ENCODE measurements at regions not wholly inside any gene's neighbourhood (a gene's known extent, or its start where the extent isn't known, plus 50 kb on each side); places are given as distances from the start of the nearest gene placed in this dataset.

DNA sequence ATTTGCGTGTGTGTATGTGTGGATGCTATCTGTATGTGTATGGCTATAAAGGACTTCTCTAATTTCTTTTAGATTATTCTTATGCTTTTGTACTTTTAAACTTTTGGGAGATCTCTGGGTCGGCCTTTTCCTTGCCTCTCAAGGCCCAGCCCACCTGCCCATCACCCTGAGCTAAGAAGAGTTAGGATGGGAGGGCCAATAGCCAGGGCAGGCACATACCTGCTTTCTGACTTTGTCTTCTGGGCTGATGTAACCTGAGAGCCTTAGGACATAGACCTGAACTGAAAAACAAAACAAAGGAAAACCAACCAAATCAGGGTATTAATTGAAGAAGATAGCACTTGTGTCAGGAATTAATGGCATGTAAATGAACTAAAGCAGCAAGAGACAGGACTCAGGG lies 100.2 kb downstream of the IRX1 start:
- TF ChIP-seq, protein P1, sequence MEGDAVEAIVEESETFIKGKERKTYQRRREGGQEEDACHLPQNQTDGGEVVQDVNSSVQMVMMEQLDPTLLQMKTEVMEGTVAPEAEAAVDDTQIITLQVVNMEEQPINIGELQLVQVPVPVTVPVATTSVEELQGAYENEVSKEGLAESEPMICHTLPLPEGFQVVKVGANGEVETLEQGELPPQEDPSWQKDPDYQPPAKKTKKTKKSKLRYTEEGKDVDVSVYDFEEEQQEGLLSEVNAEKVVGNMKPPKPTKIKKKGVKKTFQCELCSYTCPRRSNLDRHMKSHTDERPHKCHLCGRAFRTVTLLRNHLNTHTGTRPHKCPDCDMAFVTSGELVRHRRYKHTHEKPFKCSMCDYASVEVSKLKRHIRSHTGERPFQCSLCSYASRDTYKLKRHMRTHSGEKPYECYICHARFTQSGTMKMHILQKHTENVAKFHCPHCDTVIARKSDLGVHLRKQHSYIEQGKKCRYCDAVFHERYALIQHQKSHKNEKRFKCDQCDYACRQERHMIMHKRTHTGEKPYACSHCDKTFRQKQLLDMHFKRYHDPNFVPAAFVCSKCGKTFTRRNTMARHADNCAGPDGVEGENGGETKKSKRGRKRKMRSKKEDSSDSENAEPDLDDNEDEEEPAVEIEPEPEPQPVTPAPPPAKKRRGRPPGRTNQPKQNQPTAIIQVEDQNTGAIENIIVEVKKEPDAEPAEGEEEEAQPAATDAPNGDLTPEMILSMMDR (IDR thresholded peaks at IDR 0.05): no peak
- TF ChIP-seq POLR2AphosphoS5 (IDR thresholded peaks at IDR 0.05): no peak

All from prostate gland (tissue), 2 donors.